ENCODE measurements at regions not wholly inside any gene's neighbourhood (a gene's known extent, or its start where the extent isn't known, plus 50 kb on each side); places are given as distances from the start of the nearest gene placed in this dataset.

GRCh38 chr1:172902200-172902599 is 148.5 kb downstream of the TNFSF18 start:
- TF ChIP-seq CTCF (IDR thresholded peaks at IDR 0.05; ENCODE audit: poor library complexity, severe bottlenecking) = no peak
- no peak for TF ChIP-seq POLR2AphosphoS5 (IDR thresholded peaks at IDR 0.05)
- TF ChIP-seq, protein P1, sequence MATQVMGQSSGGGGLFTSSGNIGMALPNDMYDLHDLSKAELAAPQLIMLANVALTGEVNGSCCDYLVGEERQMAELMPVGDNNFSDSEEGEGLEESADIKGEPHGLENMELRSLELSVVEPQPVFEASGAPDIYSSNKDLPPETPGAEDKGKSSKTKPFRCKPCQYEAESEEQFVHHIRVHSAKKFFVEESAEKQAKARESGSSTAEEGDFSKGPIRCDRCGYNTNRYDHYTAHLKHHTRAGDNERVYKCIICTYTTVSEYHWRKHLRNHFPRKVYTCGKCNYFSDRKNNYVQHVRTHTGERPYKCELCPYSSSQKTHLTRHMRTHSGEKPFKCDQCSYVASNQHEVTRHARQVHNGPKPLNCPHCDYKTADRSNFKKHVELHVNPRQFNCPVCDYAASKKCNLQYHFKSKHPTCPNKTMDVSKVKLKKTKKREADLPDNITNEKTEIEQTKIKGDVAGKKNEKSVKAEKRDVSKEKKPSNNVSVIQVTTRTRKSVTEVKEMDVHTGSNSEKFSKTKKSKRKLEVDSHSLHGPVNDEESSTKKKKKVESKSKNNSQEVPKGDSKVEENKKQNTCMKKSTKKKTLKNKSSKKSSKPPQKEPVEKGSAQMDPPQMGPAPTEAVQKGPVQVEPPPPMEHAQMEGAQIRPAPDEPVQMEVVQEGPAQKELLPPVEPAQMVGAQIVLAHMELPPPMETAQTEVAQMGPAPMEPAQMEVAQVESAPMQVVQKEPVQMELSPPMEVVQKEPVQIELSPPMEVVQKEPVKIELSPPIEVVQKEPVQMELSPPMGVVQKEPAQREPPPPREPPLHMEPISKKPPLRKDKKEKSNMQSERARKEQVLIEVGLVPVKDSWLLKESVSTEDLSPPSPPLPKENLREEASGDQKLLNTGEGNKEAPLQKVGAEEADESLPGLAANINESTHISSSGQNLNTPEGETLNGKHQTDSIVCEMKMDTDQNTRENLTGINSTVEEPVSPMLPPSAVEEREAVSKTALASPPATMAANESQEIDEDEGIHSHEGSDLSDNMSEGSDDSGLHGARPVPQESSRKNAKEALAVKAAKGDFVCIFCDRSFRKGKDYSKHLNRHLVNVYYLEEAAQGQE (IDR thresholded peaks at IDR 0.05; ENCODE audit: borderline replicate concordance) = no peak
- TF ChIP-seq EZH2 (IDR thresholded peaks at IDR 0.05; ENCODE audit: borderline replicate concordance, insufficient read depth, low read length, poor library complexity, severe bottlenecking) = no peak
- no peak for TF ChIP-seq EP300 (conservative IDR thresholded peaks at IDR 0.05; ENCODE audit: poor library complexity, severe bottlenecking)
- no peak for TF ChIP-seq RAD21 (conservative IDR thresholded peaks at IDR 0.05)

Measured in neural cell (in vitro differentiated cells).